Kidney epithelial cell (primary cell): ENCODE measurements at regions not wholly inside any gene's neighbourhood (a gene's known extent, or its start where the extent isn't known, plus 50 kb on each side); places are given as distances from the start of the nearest gene placed in this dataset.

Experiments
- DNase-seq: peaks from one replicate; pipeline ENCODE4 v3.0.0-alpha.2; 2010; ENCODE audit warnings: low read depth
- H3K27me3 ChIP-seq: 2 replicates; pipeline ENCODE4 v1.6.0; 2011; ENCODE audit warnings: low read length; ENCODE audit not compliant: control insufficient read depth, insufficient read depth
- H3K36me3 ChIP-seq: 2 replicates; pipeline ENCODE4 v1.5.1; 2011; ENCODE audit warnings: low read length; ENCODE audit not compliant: control insufficient read depth, insufficient read depth
- H3K4me3 ChIP-seq: 2 replicates; pipeline ENCODE4 v1.5.1; 2011; ENCODE audit warnings: low read depth, mild to moderate bottlenecking, control low read depth, low read length
- CTCF ChIP-seq: IDR thresholded peaks from 2 replicates; pipeline ENCODE4 v1.5.1; 2011; ENCODE audit warnings: mild to moderate bottlenecking, moderate library complexity, low read length, control low read depth, inconsistent platforms; ENCODE audit not compliant: insufficient read depth, poor library complexity, severe bottlenecking

GRCh38 chr7:16207321-16207720, 214.0 kb downstream of the CRPPA start:
- DNase-seq, result no peak
- H3K4me3 ChIP-seq, result no peak overlapping the region
- no peak for TF ChIP-seq CTCF
- H3K36me3 ChIP-seq, result no peaks in the 10 kb centered on the region
- H3K27me3 ChIP-seq, result no peaks in the 10 kb centered on the region

- TF ChIP-seq CTCF, result no peak
Measured at GRCh38 chr7:16205466-16205865, 215.9 kb downstream of the CRPPA start.

GRCh38 chr7:16204953-16205352, 216.4 kb downstream of the CRPPA start:
- Histone ChIP-seq H3K27me3 (no peaks in the 10 kb centered on the region), H3K4me3 (no peak overlapping the region), H3K36me3 (no peaks in the 10 kb centered on the region)
- DNase-seq, result no peak
- no peak for TF ChIP-seq CTCF

More at GRCh38 chr7:16205466-16205865, 215.9 kb downstream of the CRPPA start:
- DNase-seq, result no peak
- H3K36me3 ChIP-seq, result no peaks in the 10 kb centered on the region
- H3K27me3 ChIP-seq, result no peaks in the 10 kb centered on the region
- H3K4me3 ChIP-seq, result no peak overlapping the region

GRCh38 chr7:16203065-16203464, 218.3 kb downstream of the CRPPA start:
- Histone ChIP-seq H3K4me3 (no peak overlapping the region), H3K27me3 (no peaks in the 10 kb centered on the region), H3K36me3 (no peaks in the 10 kb centered on the region)
- DNase-seq, result no peak
- no peak for TF ChIP-seq CTCF

GRCh38 chr7:16202303-16202702, 219.0 kb downstream of the CRPPA start:
- DNase-seq, result no peak
- Histone ChIP-seq H3K27me3 (no peaks in the 10 kb centered on the region), H3K36me3 (no peaks in the 10 kb centered on the region), H3K4me3 (no peak overlapping the region)
- no peak for TF ChIP-seq CTCF

- no peak for DNase-seq
Measured at GRCh38 chr7:16200591-16200990, 220.7 kb downstream of the CRPPA start.

More at GRCh38 chr7:16200591-16200990, 220.7 kb downstream of the CRPPA start:
- no peak overlapping the region for H3K4me3 ChIP-seq
- no peak for TF ChIP-seq CTCF
- no peaks in the 10 kb centered on the region for H3K27me3 ChIP-seq
- no peaks in the 10 kb centered on the region for H3K36me3 ChIP-seq
